ENCODE measurements at regions not wholly inside any gene's neighbourhood (a gene's known extent, or its start where the extent isn't known, plus 50 kb on each side); places are given as distances from the start of the nearest gene placed in this dataset.

GRCh38 chr5:135095871-135096270 is 61.8 kb upstream of the PITX1 start:
- Histone ChIP-seq H3K4me1 (ENCODE audit: insufficient read depth, low read length) (peaks cover 22% of the 10 kb centered on the region), H3K4me3 (replicated peaks in 1 of 3; ENCODE audit: insufficient read depth in 1 of 3, low read depth in 2 of 3, low read length in 3 of 3) (no peak overlapping the region), H3K9ac (ENCODE audit: insufficient read depth, low read depth, low read length) (no peak overlapping the region), H3K27me3 (ENCODE audit: control insufficient read depth in 1 of 2, insufficient read depth in 2 of 2, low read length in 2 of 2) (no peaks in the 10 kb centered on the region), H3K79me2 (ENCODE audit: insufficient read depth, low read length) (no peaks in the 10 kb centered on the region), H3K9me3 (ENCODE audit: low read length) (no peaks in the 10 kb centered on the region), H3K4me2 (ENCODE audit: low read depth, low read length) (no peak overlapping the region), H3K27ac (ENCODE audit: extremely low read length, insufficient read depth, low read length) (no peak overlapping the region), H3K36me3 (replicated peaks in 1 of 2; ENCODE audit: control insufficient read depth in 1 of 2, insufficient read depth in 2 of 2, low read length in 2 of 2) (no peaks in the 10 kb centered on the region), H4K20me1 (ENCODE audit: insufficient read depth, low read length) (no peaks in the 10 kb centered on the region), H2AFZ (ENCODE audit: low read length) (no peak overlapping the region)
- 100% methylated on average over 1 of the region's 3 CpGs for WGBS (ENCODE audit: low lambda C conversion rate)
- FAIRE-seq = no peak
- in situ Hi-C loops (cut with HindIII; ENCODE audit: extremely low pct_ligation_motif_present, low pct_unique_long_range_greater_than_20kb) = no loop called here
- ChIA-PET CTCF (ENCODE audit: low intra/inter-chr PET ratio, low total read pairs) (no interaction called here), POLR2A (no interaction called here)
- no peak for TF ChIP-seq ZNF687 (CRISPR knock-in tag; IDR thresholded peaks at IDR 0.05)
- TF ChIP-seq CC2D1A (CRISPR knock-in tag; IDR thresholded peaks at IDR 0.05) = no peak
- TF ChIP-seq ZNF567 (CRISPR knock-in tag; IDR thresholded peaks at IDR 0.05; ENCODE audit: borderline replicate concordance) = no peak
- TF ChIP-seq ZSCAN9 (CRISPR knock-in tag; IDR thresholded peaks at IDR 0.05; ENCODE audit: borderline replicate concordance) = no peak
- no peak for TF ChIP-seq ZNF383 (CRISPR knock-in tag; IDR thresholded peaks at IDR 0.05; ENCODE audit: borderline replicate concordance)
- no peak for TF ChIP-seq BRD4 (CRISPR knock-in tag; IDR thresholded peaks at IDR 0.05)
- no peak for TF ChIP-seq ZNF839 (CRISPR knock-in tag; IDR thresholded peaks at IDR 0.05; ENCODE audit: borderline replicate concordance)
- no peak for TF ChIP-seq SNAI1 (CRISPR knock-in tag; IDR thresholded peaks at IDR 0.05; ENCODE audit: borderline replicate concordance)
- TF ChIP-seq ZNF788 (CRISPR knock-in tag; IDR thresholded peaks at IDR 0.05; ENCODE audit: borderline replicate concordance) = no peak
- no peak for TF ChIP-seq FOXC1 (CRISPR knock-in tag; IDR thresholded peaks at IDR 0.05; ENCODE audit: borderline replicate concordance)
- no peak for TF ChIP-seq TBP (CRISPR knock-in tag; IDR thresholded peaks at IDR 0.05)
- TF ChIP-seq ZNF44 (CRISPR knock-in tag; IDR thresholded peaks at IDR 0.05) = no peak
- TF ChIP-seq BCLAF1 (IDR thresholded peaks at IDR 0.05) = no peak
- no peak for TF ChIP-seq ZNF850 (CRISPR knock-in tag; conservative IDR thresholded peaks at IDR 0.05)
- TF ChIP-seq ZNF709 (CRISPR knock-in tag; IDR thresholded peaks at IDR 0.05) = no peak
- ATAC-seq = peak; percentile 12; the same call in 1 of the 3 replicates
- BruUV-seq (replicated peaks) = no TSS peak
- no peak for DNase-seq (ENCODE audit: low spot score)
- intact Hi-C loops (cut with micrococcal nuclease; ENCODE audit: unreplicated experiment) = no loop called here

Data from HepG2 (cell line).